Lower lobe of right lung (tissue), 2 donors: ENCODE measurements at regions not wholly inside any gene's neighbourhood (a gene's known extent, or its start where the extent isn't known, plus 50 kb on each side); places are given as distances from the start of the nearest gene placed in this dataset.

Experiments
- ATAC-seq, 2 donors: fragments of 200-7000 bp; cut with Tn5 transposase; one replicate each; pipeline ENCODE4 v1.9.1; 2020 to 2022; ENCODE audit warnings: mild to moderate bottlenecking in 2 of 2, moderate library complexity in 2 of 2
- DNase-seq: peaks from one replicate; pipeline ENCODE4 v3.0.0-alpha.2; 2020
- H3K27ac ChIP-seq: fragments of 200-600 bp; one replicate; pipeline ENCODE4 v1.8.0; 2022
- H3K27me3 ChIP-seq: fragments of 200-600 bp; one replicate; pipeline ENCODE4 v1.8.0; 2022; ENCODE audit warnings: low read depth
- H3K36me3 ChIP-seq: fragments of 200-600 bp; one replicate; pipeline ENCODE4 v1.8.0; 2022; ENCODE audit warnings: mild to moderate bottlenecking
- H3K4me1 ChIP-seq: fragments of 200-600 bp; one replicate; pipeline ENCODE4 v1.8.0; 2022
- H3K4me3 ChIP-seq: fragments of 200-600 bp; one replicate; pipeline ENCODE4 v1.8.0; 2022; ENCODE audit warnings: mild to moderate bottlenecking
- H3K9me3 ChIP-seq: fragments of 200-600 bp; one replicate; pipeline ENCODE4 v1.8.0; 2022
- intact Hi-C: fragments of 100-400 bp; cut with DNase I; formaldehyde crosslinking; loops from one replicate; pipeline ENCODE4 v1.11.0; 2022
- TF ChIP-seq, protein P1 (sequence below): fragments of 200-600 bp; IDR thresholded peaks from one replicate; pipeline ENCODE4 v1.8.0; 2022; ENCODE audit warnings: antibody characterized with exemption, mild to moderate bottlenecking
- donor health status: DM: no; HTN: yes; CAD: no; lungs with severe emphysema.

DNA sequence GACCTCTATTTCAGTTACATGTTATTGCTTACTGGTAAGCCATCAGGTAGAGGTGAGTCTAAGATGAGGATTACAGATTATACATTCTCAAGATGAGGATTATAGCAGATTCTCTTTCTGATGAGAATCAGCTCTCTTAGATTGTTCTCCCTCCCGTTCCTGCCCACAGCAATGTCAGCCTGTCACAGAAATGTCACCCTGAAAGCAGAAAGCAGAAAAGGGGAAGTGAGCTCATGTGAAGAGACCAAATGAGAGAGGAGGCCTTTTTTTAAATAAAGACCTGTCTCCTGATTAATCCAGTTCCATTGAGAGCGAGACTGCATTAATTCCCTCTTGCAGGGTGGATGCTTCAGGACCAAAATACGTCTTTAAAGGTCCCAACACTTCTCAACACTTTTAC lies 445.6 kb downstream of the KCTD12 start:
- Histone ChIP-seq H3K4me1 (no peaks in the 10 kb centered on the region), H3K4me3 (no peak overlapping the region), H3K9me3 (no peaks in the 10 kb centered on the region), H3K27me3 (no peaks in the 10 kb centered on the region), H3K27ac (no peak overlapping the region), H3K36me3 (no peaks in the 10 kb centered on the region)
- intact Hi-C loops, result no loop called here
- no peak for ATAC-seq
- TF ChIP-seq, protein P1, sequence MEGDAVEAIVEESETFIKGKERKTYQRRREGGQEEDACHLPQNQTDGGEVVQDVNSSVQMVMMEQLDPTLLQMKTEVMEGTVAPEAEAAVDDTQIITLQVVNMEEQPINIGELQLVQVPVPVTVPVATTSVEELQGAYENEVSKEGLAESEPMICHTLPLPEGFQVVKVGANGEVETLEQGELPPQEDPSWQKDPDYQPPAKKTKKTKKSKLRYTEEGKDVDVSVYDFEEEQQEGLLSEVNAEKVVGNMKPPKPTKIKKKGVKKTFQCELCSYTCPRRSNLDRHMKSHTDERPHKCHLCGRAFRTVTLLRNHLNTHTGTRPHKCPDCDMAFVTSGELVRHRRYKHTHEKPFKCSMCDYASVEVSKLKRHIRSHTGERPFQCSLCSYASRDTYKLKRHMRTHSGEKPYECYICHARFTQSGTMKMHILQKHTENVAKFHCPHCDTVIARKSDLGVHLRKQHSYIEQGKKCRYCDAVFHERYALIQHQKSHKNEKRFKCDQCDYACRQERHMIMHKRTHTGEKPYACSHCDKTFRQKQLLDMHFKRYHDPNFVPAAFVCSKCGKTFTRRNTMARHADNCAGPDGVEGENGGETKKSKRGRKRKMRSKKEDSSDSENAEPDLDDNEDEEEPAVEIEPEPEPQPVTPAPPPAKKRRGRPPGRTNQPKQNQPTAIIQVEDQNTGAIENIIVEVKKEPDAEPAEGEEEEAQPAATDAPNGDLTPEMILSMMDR, result no peak
- no peak for DNase-seq

DNA sequence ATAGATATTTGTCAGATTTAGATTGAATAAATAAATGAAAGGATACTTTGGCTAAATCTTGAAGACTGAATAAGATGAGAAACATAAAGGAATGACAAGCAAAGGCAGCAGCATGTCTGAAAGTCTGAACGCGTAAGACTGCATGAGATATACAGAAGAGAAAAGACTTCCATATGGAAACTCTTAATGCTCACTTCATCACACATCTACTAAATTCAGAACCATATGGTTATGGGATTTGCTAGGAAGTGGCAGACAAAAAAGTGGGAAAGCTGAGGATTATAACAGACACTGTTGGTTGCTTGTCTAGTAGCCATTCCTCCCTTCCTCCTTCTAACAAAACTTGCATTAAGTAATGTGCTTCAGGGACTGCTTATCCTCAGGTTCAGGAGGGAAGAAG lies 446.7 kb downstream of the KCTD12 start:
- TF ChIP-seq, protein P1, result no peak
- H3K4me1 ChIP-seq, result no peaks in the 10 kb centered on the region
- H3K27me3 ChIP-seq, result no peaks in the 10 kb centered on the region
- no peak overlapping the region for H3K27ac ChIP-seq
- intact Hi-C loops, result no loop called here
- no peaks in the 10 kb centered on the region for H3K36me3 ChIP-seq
- no peak for DNase-seq
- H3K9me3 ChIP-seq, result no peaks in the 10 kb centered on the region
- no peak for ATAC-seq
- no peak overlapping the region for H3K4me3 ChIP-seq

DNA sequence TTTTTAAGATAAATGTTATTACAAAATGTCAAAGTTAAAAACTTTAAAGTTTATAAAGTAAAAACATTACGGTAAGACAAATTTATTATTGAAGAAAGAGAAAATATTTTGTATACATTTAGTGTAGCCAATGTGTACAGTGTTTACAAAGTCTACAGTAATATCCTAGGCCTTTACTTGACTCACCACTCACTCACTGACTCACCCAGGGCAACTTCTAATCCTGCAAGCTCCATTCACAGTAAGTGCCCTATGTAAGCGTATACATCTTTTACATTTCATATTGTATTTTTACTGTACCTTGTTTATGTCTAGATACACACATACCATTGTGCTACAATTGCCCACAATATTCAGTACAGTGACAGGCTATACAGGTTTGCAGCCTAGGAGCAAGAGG lies 448.2 kb downstream of the KCTD12 start:
- Histone ChIP-seq H3K27ac (no peak overlapping the region), H3K27me3 (no peaks in the 10 kb centered on the region), H3K4me1 (no peaks in the 10 kb centered on the region), H3K4me3 (no peak overlapping the region), H3K36me3 (no peaks in the 10 kb centered on the region), H3K9me3 (no peaks in the 10 kb centered on the region)
- intact Hi-C loops, result no loop called here
- TF ChIP-seq, protein P1, result no peak
- DNase-seq (no peak), ATAC-seq (no peak)

DNA sequence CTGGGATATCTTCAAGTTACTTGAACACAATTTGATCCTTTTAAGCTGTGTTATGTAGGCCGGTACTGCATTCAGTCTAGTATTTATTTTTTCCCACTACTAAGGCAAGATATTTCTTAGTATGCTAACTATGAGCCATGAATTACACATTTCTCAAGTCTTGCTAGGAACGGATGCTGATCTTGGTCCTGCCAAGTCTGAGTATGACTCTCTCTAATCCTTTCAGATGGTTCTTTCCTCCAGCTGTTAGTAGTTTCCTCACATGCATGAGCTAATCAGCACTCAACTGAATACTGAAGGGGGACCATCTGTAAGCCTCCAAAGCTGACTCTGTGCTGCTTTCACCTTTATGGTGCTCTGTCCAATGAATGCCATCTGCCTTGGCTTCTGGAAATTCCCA lies 460.3 kb downstream of the KCTD12 start:
- no peaks in the 10 kb centered on the region for H3K36me3 ChIP-seq
- ATAC-seq (peak; percentile 53 to 66), DNase-seq (no peak)
- intact Hi-C loops, result no loop called here
- H3K4me3 ChIP-seq, result no peak overlapping the region
- TF ChIP-seq, protein P1, result no peak
- no peaks in the 10 kb centered on the region for H3K9me3 ChIP-seq
- no peak overlapping the region for H3K27ac ChIP-seq
- no peaks in the 10 kb centered on the region for H3K27me3 ChIP-seq
- no peaks in the 10 kb centered on the region for H3K4me1 ChIP-seq

DNA sequence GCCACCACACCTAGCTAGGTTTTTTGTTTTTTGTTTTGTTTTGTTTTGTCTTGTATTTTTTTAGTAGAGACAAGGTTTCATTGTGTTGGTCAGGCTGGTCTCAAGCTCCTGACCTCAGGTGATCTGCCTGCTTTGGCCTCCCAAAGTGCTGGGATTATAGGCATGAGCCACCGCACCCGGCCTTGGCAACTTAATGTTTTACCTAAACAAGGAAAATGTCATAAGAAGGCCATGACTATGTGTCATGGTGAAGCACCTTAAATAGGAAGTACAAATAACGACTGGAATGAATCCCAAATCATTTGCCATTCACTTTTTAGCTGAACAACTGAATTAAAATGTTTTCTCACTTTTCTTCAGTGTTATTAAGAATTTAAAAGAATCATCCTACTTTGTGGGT lies 465.2 kb downstream of the KCTD12 start:
- no peaks in the 10 kb centered on the region for H3K4me1 ChIP-seq
- ATAC-seq (no peak), DNase-seq (peak; percentile 13)
- intact Hi-C loops, result no loop called here
- no peak overlapping the region for H3K27ac ChIP-seq
- no peaks in the 10 kb centered on the region for H3K27me3 ChIP-seq
- H3K9me3 ChIP-seq, result no peaks in the 10 kb centered on the region
- TF ChIP-seq, protein P1, result no peak
- H3K36me3 ChIP-seq, result no peaks in the 10 kb centered on the region
- H3K4me3 ChIP-seq, result no peak overlapping the region

DNA sequence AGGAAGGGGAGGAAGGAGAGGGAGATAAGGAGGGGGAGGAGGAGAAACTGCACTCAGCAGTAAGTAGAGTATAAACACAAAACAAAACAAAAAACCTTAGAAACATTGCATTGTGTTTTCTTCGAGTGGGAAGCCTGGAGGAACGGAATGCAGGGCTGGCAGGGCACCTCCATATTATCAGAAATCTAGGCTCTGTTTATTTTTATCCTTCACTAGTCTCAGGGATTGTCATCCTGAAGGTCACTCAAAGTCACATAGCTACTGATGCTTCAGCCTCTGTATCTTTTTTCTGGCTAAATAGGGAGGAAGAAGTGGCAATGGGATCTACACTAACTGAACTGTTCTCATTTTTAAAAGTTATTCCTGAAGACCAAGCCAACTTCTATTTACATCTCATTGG lies 467.8 kb downstream of the KCTD12 start:
- Histone ChIP-seq H3K4me3 (no peak overlapping the region), H3K9me3 (no peaks in the 10 kb centered on the region), H3K4me1 (no peaks in the 10 kb centered on the region), H3K27ac (no peak overlapping the region), H3K36me3 (no peaks in the 10 kb centered on the region), H3K27me3 (no peaks in the 10 kb centered on the region)
- TF ChIP-seq, protein P1, result no peak
- ATAC-seq, result no peak
- intact Hi-C loops, result no loop called here
- DNase-seq, result no peak
